ENCODE measurements at regions not wholly inside any gene's neighbourhood (a gene's known extent, or its start where the extent isn't known, plus 50 kb on each side); places are given as distances from the start of the nearest gene placed in this dataset.

DNA sequence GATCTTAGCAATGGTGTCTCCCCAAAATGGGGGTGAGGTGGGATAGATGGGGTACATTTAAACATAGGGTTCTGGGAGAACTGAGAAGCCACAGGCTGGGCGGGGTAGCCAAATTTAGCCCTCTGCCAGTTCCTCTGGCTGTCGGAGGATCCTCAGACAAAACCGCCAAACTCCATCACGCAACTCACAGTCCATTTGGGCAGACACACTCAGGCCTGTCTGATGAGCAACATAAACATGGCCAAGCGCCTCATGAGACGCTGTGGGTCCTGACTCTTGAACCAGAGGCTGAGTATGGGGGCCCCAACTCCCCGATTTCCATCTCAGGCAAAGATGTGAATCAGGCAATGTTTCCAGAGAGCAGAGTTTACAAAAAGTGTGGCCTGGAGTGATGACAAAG lies 162.3 kb downstream of the FGF18 start:
- dilution Hi-C loops (cut with HindIII; ENCODE audit: low sequenced_read_pairs, unreplicated experiment), result no loop called here
- no peaks in the 10 kb centered on the region for H3K9me3 ChIP-seq (ENCODE audit: control insufficient read depth, insufficient read depth, low read length)

More for the DNA sequence above, 162.3 kb downstream of the FGF18 start:
- no peaks in the 10 kb centered on the region for H3K36me3 ChIP-seq (ENCODE audit: control insufficient read depth, insufficient read depth, low read length)
- H3K27me3 ChIP-seq (ENCODE audit: control insufficient read depth, insufficient read depth, low read length), result peaks cover 22% of the 10 kb centered on the region
- no peak overlapping the region for H3K9ac ChIP-seq (ENCODE audit: low read depth, low read length)
- no peak for DNase-seq
- no peaks in the 10 kb centered on the region for H4K20me1 ChIP-seq (ENCODE audit: insufficient read depth, low read length)
- ChIA-PET CTCF (interaction anchor here (0.9 kb wide), 1 partner anchor 9 kb away, joined by 3 read pairs; no protein-coding TSS in a partner anchor), POLR2A (ENCODE audit: unreplicated experiment) (no interaction called here)
- no peak overlapping the region for H4K5ac ChIP-seq (ENCODE audit: low read depth, low read length)
- no peak for ATAC-seq (ENCODE audit: low read depth)
- no peak overlapping the region for H3K27ac ChIP-seq (ENCODE audit: insufficient read depth, low read length)
- no peak overlapping the region for H2BK20ac ChIP-seq (ENCODE audit: low read depth, low read length)
- no peak overlapping the region for H2BK120ac ChIP-seq (ENCODE audit: low read depth, low read length)
- TF ChIP-seq RFX5 (IDR thresholded peaks at IDR 0.05; ENCODE audit: low read depth, low read length) (no peak), MAZ (IDR thresholded peaks at IDR 0.05; ENCODE audit: borderline replicate concordance, low read depth, low read length) (no peak), POLR2A (IDR thresholded peaks at IDR 0.05; ENCODE audit: low read depth, low read length) (no peak), MAFK (IDR thresholded peaks at IDR 0.05; ENCODE audit: low read depth, low read length) (no peak), SMC3 (IDR thresholded peaks at IDR 0.05; ENCODE audit: low read depth, low read length) (no peak), CHD1 (IDR thresholded peaks at IDR 0.05; ENCODE audit: low read depth, low read length) (no peak), BHLHE40 (IDR thresholded peaks at IDR 0.05; ENCODE audit: low read depth, low read length) (no peak), RAD21 (IDR thresholded peaks at IDR 0.05; ENCODE audit: low read length) (no peak), CEBPB (IDR thresholded peaks at IDR 0.05; ENCODE audit: low read depth, low read length) (no peak), RCOR1 (IDR thresholded peaks at IDR 0.05; ENCODE audit: insufficient replicate concordance, low read length) (no peak)
- TF ChIP-seq, protein P1, sequence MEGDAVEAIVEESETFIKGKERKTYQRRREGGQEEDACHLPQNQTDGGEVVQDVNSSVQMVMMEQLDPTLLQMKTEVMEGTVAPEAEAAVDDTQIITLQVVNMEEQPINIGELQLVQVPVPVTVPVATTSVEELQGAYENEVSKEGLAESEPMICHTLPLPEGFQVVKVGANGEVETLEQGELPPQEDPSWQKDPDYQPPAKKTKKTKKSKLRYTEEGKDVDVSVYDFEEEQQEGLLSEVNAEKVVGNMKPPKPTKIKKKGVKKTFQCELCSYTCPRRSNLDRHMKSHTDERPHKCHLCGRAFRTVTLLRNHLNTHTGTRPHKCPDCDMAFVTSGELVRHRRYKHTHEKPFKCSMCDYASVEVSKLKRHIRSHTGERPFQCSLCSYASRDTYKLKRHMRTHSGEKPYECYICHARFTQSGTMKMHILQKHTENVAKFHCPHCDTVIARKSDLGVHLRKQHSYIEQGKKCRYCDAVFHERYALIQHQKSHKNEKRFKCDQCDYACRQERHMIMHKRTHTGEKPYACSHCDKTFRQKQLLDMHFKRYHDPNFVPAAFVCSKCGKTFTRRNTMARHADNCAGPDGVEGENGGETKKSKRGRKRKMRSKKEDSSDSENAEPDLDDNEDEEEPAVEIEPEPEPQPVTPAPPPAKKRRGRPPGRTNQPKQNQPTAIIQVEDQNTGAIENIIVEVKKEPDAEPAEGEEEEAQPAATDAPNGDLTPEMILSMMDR (conservative IDR thresholded peaks at IDR 0.05; ENCODE audit: low read depth, low read length), result no peak
- TF ChIP-seq, protein P2, sequence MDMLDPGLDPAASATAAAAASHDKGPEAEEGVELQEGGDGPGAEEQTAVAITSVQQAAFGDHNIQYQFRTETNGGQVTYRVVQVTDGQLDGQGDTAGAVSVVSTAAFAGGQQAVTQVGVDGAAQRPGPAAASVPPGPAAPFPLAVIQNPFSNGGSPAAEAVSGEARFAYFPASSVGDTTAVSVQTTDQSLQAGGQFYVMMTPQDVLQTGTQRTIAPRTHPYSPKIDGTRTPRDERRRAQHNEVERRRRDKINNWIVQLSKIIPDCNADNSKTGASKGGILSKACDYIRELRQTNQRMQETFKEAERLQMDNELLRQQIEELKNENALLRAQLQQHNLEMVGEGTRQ (IDR thresholded peaks at IDR 0.05; ENCODE audit: low read depth, low read length), result no peak
- TF ChIP-seq, protein P3, sequence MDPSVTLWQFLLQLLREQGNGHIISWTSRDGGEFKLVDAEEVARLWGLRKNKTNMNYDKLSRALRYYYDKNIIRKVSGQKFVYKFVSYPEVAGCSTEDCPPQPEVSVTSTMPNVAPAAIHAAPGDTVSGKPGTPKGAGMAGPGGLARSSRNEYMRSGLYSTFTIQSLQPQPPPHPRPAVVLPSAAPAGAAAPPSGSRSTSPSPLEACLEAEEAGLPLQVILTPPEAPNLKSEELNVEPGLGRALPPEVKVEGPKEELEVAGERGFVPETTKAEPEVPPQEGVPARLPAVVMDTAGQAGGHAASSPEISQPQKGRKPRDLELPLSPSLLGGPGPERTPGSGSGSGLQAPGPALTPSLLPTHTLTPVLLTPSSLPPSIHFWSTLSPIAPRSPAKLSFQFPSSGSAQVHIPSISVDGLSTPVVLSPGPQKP (IDR thresholded peaks at IDR 0.05; ENCODE audit: borderline replicate concordance, low read depth, low read length), result no peak
- H2BK15ac ChIP-seq (ENCODE audit: low read depth, low read length), result no peak overlapping the region
- BruUV-seq (replicated peaks), result no TSS peak
- H4K91ac ChIP-seq (ENCODE audit: insufficient read depth, low read depth, low read length), result no peak overlapping the region
- H2AK5ac ChIP-seq (ENCODE audit: low read depth, low read length), result no peak overlapping the region
- H3K4ac ChIP-seq (ENCODE audit: low read depth, low read length), result no peak overlapping the region
- H3K4me3 ChIP-seq (ENCODE audit: insufficient read depth, low read depth, low read length), result no peak overlapping the region
- H2BK5ac ChIP-seq (ENCODE audit: low read depth, low read length, poor library complexity, severe bottlenecking), result no peak overlapping the region
- no peak overlapping the region for H4K8ac ChIP-seq (ENCODE audit: low read depth in 2 of 2, low read length in 2 of 2)
- WGBS, 2 experiments (ENCODE audit: extremely low coverage in 2 of 2, insufficient read length in 1 of 2), result 0% methylated on average over 1 of the region's 7 CpGs; no CpG with 5 or more reads in 1 of the 2 experiments
- no peaks in the 10 kb centered on the region for H3K79me1 ChIP-seq (ENCODE audit: low read depth in 1 of 2, low read length in 2 of 2)
- H3K56ac ChIP-seq (ENCODE audit: extremely low read depth, insufficient read depth, low read length), result no peak overlapping the region
- H3K18ac ChIP-seq (ENCODE audit: low read depth, low read length), result no peak overlapping the region
- H3K14ac ChIP-seq (replicated peaks; ENCODE audit: low read depth, low read length), result no peak overlapping the region
- H3K23ac ChIP-seq (ENCODE audit: low read depth, low read length), result no peak overlapping the region
- H3K4me1 ChIP-seq (ENCODE audit: control insufficient read depth, insufficient read depth, low read length), result no peaks in the 10 kb centered on the region
- no peak overlapping the region for H2AK9ac ChIP-seq (replicated peaks; ENCODE audit: low read depth, low read length, poor library complexity)
- H3K9me1 ChIP-seq (ENCODE audit: insufficient read depth, low read length), result no peaks in the 10 kb centered on the region
- intact Hi-C loops (cut with micrococcal nuclease) (no loop called here), in situ Hi-C loops (cut with MboI; ENCODE audit: low sequenced_read_pairs) (no loop called here)
- no peak overlapping the region for H3K4me2 ChIP-seq (ENCODE audit: low read depth, low read length)
- H2AFZ ChIP-seq (replicated peaks; ENCODE audit: low read length, poor library complexity), result no peak overlapping the region
